Transverse colon (tissue), 4 donors: ENCODE measurements at regions not wholly inside any gene's neighbourhood (a gene's known extent, or its start where the extent isn't known, plus 50 kb on each side); places are given as distances from the start of the nearest gene placed in this dataset.

ENCODE experiments used
- CTCF ChIP-seq, 5 experiments: fragments of 200-600 bp in 3 of 5; fragments of 450-650 bp in 2 of 5; sonication (generic) in 3 of 5; IDR thresholded peaks; 1 replicate in 2 of 5; 2 replicates in 3 of 5; pipeline ENCODE4 v1.5.1; 2016 to 2017; ENCODE audit warnings: antibody characterized with exemption in 5 of 5, inconsistent platforms in 3 of 5, mild to moderate bottlenecking in 2 of 5, moderate library complexity in 1 of 5
- EP300 ChIP-seq: sonication (generic); formaldehyde crosslinking; IDR thresholded peaks from one replicate; pipeline ENCODE4 v1.6.1; 2017; ENCODE audit warnings: antibody characterized with exemption, low read depth
- POLR2A ChIP-seq: fragments of 450-650 bp; IDR thresholded peaks from one replicate; pipeline ENCODE4 v1.6.1; 2016; ENCODE audit warnings: antibody characterized with exemption, mild to moderate bottlenecking, moderate library complexity
- POLR2AphosphoS5 ChIP-seq, 3 donors: sonication (generic); formaldehyde crosslinking; IDR thresholded peaks; one replicate each; pipeline ENCODE4 v1.6.1; 2016; ENCODE audit warnings: antibody characterized with exemption in 3 of 3

DNA sequence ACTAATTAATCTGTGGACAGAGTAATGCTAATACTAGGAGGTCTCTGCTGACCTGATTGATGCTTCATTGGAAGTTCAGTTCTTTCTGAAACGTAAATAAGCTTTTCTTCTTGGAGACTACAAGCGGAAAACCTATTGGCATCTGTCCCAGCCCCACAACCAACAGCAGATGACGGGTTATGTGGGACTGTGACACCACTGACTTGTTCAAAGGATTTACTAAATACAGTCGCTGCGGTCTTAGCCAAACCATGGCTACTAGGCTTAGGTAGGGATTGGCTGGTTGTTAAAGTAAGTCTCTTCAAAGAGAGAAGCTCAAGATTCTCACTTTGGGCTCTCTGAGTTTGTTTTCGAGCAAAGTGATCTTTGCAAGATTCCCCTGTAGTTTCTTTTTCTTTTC lies 68.3 kb downstream of the HYCC1 start:
- TF ChIP-seq CTCF (IDR thresholded peaks at IDR 0.05) (no peak), POLR2A (no peak), EP300 (no peak), POLR2AphosphoS5 (IDR thresholded peaks at IDR 0.05) (no peak)
